ENCODE measurements at regions not wholly inside any gene's neighbourhood (a gene's known extent, or its start where the extent isn't known, plus 50 kb on each side); places are given as distances from the start of the nearest gene placed in this dataset.

GRCh38 chr13:48904668-48905290, 70.9 kb upstream of the FNDC3A start:
- WGBS: 100% methylated on average over 2 of the region's 2 CpGs
- Histone ChIP-seq H3K27ac (ENCODE audit: low read depth in 1 of 2, low read length in 1 of 2) (no peak overlapping the region), H3K27me3 (ENCODE audit: control insufficient read depth in 2 of 2, insufficient read depth in 1 of 2, low read length in 1 of 2) (no peaks in the 10 kb centered on the region)

GRCh38 chr13:48906200-48906599, 69.5 kb upstream of the FNDC3A start:
- WGBS: 97% methylated on average over 6 of the region's 6 CpGs
- Histone ChIP-seq H3K36me3 (ENCODE audit: control insufficient read depth in 2 of 2, insufficient read depth in 2 of 2, low read length in 1 of 2) (no peaks in the 10 kb centered on the region), H3K27ac (ENCODE audit: low read depth in 1 of 2, low read length in 1 of 2) (no peak overlapping the region), H3K27me3 (ENCODE audit: control insufficient read depth in 2 of 2, insufficient read depth in 1 of 2, low read length in 1 of 2) (no peaks in the 10 kb centered on the region), H3K9me3 (ENCODE audit: control insufficient read depth in 2 of 2, insufficient read depth in 1 of 2, low read length in 1 of 2) (no peaks in the 10 kb centered on the region), H3K4me1 (ENCODE audit: control insufficient read depth in 2 of 2, insufficient read depth in 2 of 2, low read length in 2 of 2) (no peaks in the 10 kb centered on the region), H3K4me3 (ENCODE audit: low read length in 2 of 2) (no peak overlapping the region)
- no peak for DNase-seq (ENCODE audit: low read depth in 6 of 9, low spot score in 9 of 9)

More at GRCh38 chr13:48904668-48905290, 70.9 kb upstream of the FNDC3A start:
- Histone ChIP-seq H3K36me3 (ENCODE audit: control insufficient read depth in 2 of 2, insufficient read depth in 2 of 2, low read length in 1 of 2) (no peaks in the 10 kb centered on the region), H3K4me1 (ENCODE audit: control insufficient read depth in 2 of 2, insufficient read depth in 2 of 2, low read length in 2 of 2) (no peaks in the 10 kb centered on the region), H3K4me3 (ENCODE audit: low read length in 2 of 2) (no peak overlapping the region), H3K9me3 (ENCODE audit: control insufficient read depth in 2 of 2, insufficient read depth in 1 of 2, low read length in 1 of 2) (no peaks in the 10 kb centered on the region)
- no peak for DNase-seq (ENCODE audit: low read depth in 6 of 9, low spot score in 9 of 9)

GRCh38 chr13:48908381-48909055, 67.2 kb upstream of the FNDC3A start:
- H3K4me1 ChIP-seq (ENCODE audit: control insufficient read depth in 2 of 2, insufficient read depth in 2 of 2, low read length in 2 of 2): no peaks in the 10 kb centered on the region
- no peak for DNase-seq (ENCODE audit: low read depth in 6 of 9, low spot score in 9 of 9)
- H3K36me3 ChIP-seq (ENCODE audit: control insufficient read depth in 2 of 2, insufficient read depth in 2 of 2, low read length in 1 of 2): no peaks in the 10 kb centered on the region
- no peak overlapping the region for H3K4me3 ChIP-seq (ENCODE audit: low read length in 2 of 2)
- no peak overlapping the region for H3K27ac ChIP-seq (ENCODE audit: low read depth in 1 of 2, low read length in 1 of 2)
- H3K27me3 ChIP-seq (ENCODE audit: control insufficient read depth in 2 of 2, insufficient read depth in 1 of 2, low read length in 1 of 2): no peaks in the 10 kb centered on the region
- WGBS: 98% methylated on average over 2 of the region's 2 CpGs
- H3K9me3 ChIP-seq (ENCODE audit: control insufficient read depth in 2 of 2, insufficient read depth in 1 of 2, low read length in 1 of 2): no peaks in the 10 kb centered on the region

- Histone ChIP-seq H3K27ac (ENCODE audit: low read depth in 1 of 2, low read length in 1 of 2) (no peak overlapping the region), H3K27me3 (ENCODE audit: control insufficient read depth in 2 of 2, insufficient read depth in 1 of 2, low read length in 1 of 2) (no peaks in the 10 kb centered on the region), H3K36me3 (ENCODE audit: control insufficient read depth in 2 of 2, insufficient read depth in 2 of 2, low read length in 1 of 2) (no peaks in the 10 kb centered on the region), H3K9me3 (ENCODE audit: control insufficient read depth in 2 of 2, insufficient read depth in 1 of 2, low read length in 1 of 2) (no peaks in the 10 kb centered on the region), H3K4me3 (ENCODE audit: low read length in 2 of 2) (no peak overlapping the region), H3K4me1 (ENCODE audit: control insufficient read depth in 2 of 2, insufficient read depth in 2 of 2, low read length in 2 of 2) (no peaks in the 10 kb centered on the region)
- DNase-seq (ENCODE audit: low read depth in 6 of 9, low spot score in 9 of 9): no peak
- WGBS: 97% methylated on average over 2 of the region's 2 CpGs
These were observed 66.7 kb upstream of the FNDC3A start for GRCh38 chr13:48909056-48909389.

GRCh38 chr13:48910686-48911085, 65.0 kb upstream of the FNDC3A start:
- no peak overlapping the region for H3K27ac ChIP-seq (ENCODE audit: low read depth in 1 of 2, low read length in 1 of 2)
- 49% methylated on average over 2 of the region's 2 CpGs for WGBS
- no peaks in the 10 kb centered on the region for H3K27me3 ChIP-seq (ENCODE audit: control insufficient read depth in 2 of 2, insufficient read depth in 1 of 2, low read length in 1 of 2)
- DNase-seq (ENCODE audit: low read depth in 6 of 9, low spot score in 9 of 9): no peak
- H3K4me3 ChIP-seq (ENCODE audit: low read length in 2 of 2): no peak overlapping the region
- no peaks in the 10 kb centered on the region for H3K36me3 ChIP-seq (ENCODE audit: control insufficient read depth in 2 of 2, insufficient read depth in 2 of 2, low read length in 1 of 2)
- H3K9me3 ChIP-seq (ENCODE audit: control insufficient read depth in 2 of 2, insufficient read depth in 1 of 2, low read length in 1 of 2): no peaks in the 10 kb centered on the region
- H3K4me1 ChIP-seq (ENCODE audit: control insufficient read depth in 2 of 2, insufficient read depth in 2 of 2, low read length in 2 of 2): no peaks in the 10 kb centered on the region

GRCh38 chr13:48919751-48920150, 56.0 kb upstream of the FNDC3A start:
- Histone ChIP-seq H3K9me3 (ENCODE audit: control insufficient read depth in 2 of 2, insufficient read depth in 1 of 2, low read length in 1 of 2) (no peaks in the 10 kb centered on the region), H3K4me1 (ENCODE audit: control insufficient read depth in 2 of 2, insufficient read depth in 2 of 2, low read length in 2 of 2) (no peaks in the 10 kb centered on the region), H3K27me3 (ENCODE audit: control insufficient read depth in 2 of 2, insufficient read depth in 1 of 2, low read length in 1 of 2) (no peaks in the 10 kb centered on the region), H3K27ac (ENCODE audit: low read depth in 1 of 2, low read length in 1 of 2) (no peak overlapping the region), H3K36me3 (ENCODE audit: control insufficient read depth in 2 of 2, insufficient read depth in 2 of 2, low read length in 1 of 2) (no peaks in the 10 kb centered on the region), H3K4me3 (ENCODE audit: low read length in 2 of 2) (no peak overlapping the region)
- DNase-seq (ENCODE audit: low read depth in 6 of 9, low spot score in 9 of 9): no peak
- 84% methylated on average over 1 of the region's 1 CpG for WGBS

- no peak for DNase-seq (ENCODE audit: low read depth in 6 of 9, low spot score in 9 of 9)
- 97% methylated on average over 6 of the region's 6 CpGs for WGBS
- H3K27ac ChIP-seq (ENCODE audit: low read depth in 1 of 2, low read length in 1 of 2): no peak overlapping the region
- H3K4me3 ChIP-seq (ENCODE audit: low read length in 2 of 2): no peak overlapping the region
- H3K36me3 ChIP-seq (ENCODE audit: control insufficient read depth in 2 of 2, insufficient read depth in 2 of 2, low read length in 1 of 2): no peaks in the 10 kb centered on the region
- H3K4me1 ChIP-seq (ENCODE audit: control insufficient read depth in 2 of 2, insufficient read depth in 2 of 2, low read length in 2 of 2): no peaks in the 10 kb centered on the region
- H3K9me3 ChIP-seq (ENCODE audit: control insufficient read depth in 2 of 2, insufficient read depth in 1 of 2, low read length in 1 of 2): no peaks in the 10 kb centered on the region
- H3K27me3 ChIP-seq (ENCODE audit: control insufficient read depth in 2 of 2, insufficient read depth in 1 of 2, low read length in 1 of 2): no peaks in the 10 kb centered on the region
These were observed 55.0 kb upstream of the FNDC3A start for GRCh38 chr13:48920730-48921129.

- Histone ChIP-seq H3K27me3 (ENCODE audit: control insufficient read depth in 2 of 2, insufficient read depth in 1 of 2, low read length in 1 of 2) (no peaks in the 10 kb centered on the region), H3K9me3 (ENCODE audit: control insufficient read depth in 2 of 2, insufficient read depth in 1 of 2, low read length in 1 of 2) (no peaks in the 10 kb centered on the region), H3K4me1 (ENCODE audit: control insufficient read depth in 2 of 2, insufficient read depth in 2 of 2, low read length in 2 of 2) (no peaks in the 10 kb centered on the region), H3K36me3 (ENCODE audit: control insufficient read depth in 2 of 2, insufficient read depth in 2 of 2, low read length in 1 of 2) (no peaks in the 10 kb centered on the region), H3K27ac (ENCODE audit: low read depth in 1 of 2, low read length in 1 of 2) (no peak overlapping the region), H3K4me3 (ENCODE audit: low read length in 2 of 2) (no peak overlapping the region)
- no peak for DNase-seq (ENCODE audit: low read depth in 6 of 9, low spot score in 9 of 9)
- 100% methylated on average over 1 of the region's 1 CpG for WGBS
These were observed 52.3 kb upstream of the FNDC3A start for GRCh38 chr13:48923376-48923775.

- no peaks in the 10 kb centered on the region for H3K36me3 ChIP-seq (ENCODE audit: control insufficient read depth in 2 of 2, insufficient read depth in 2 of 2, low read length in 1 of 2)
These were observed 50.7 kb upstream of the FNDC3A start for GRCh38 chr13:48925001-48925400.

More at GRCh38 chr13:48925001-48925400, 50.7 kb upstream of the FNDC3A start:
- Histone ChIP-seq H3K4me1 (ENCODE audit: control insufficient read depth in 2 of 2, insufficient read depth in 2 of 2, low read length in 2 of 2) (no peaks in the 10 kb centered on the region), H3K27ac (ENCODE audit: low read depth in 1 of 2, low read length in 1 of 2) (no peak overlapping the region), H3K9me3 (ENCODE audit: control insufficient read depth in 2 of 2, insufficient read depth in 1 of 2, low read length in 1 of 2) (no peaks in the 10 kb centered on the region), H3K4me3 (ENCODE audit: low read length in 2 of 2) (no peak overlapping the region), H3K27me3 (ENCODE audit: control insufficient read depth in 2 of 2, insufficient read depth in 1 of 2, low read length in 1 of 2) (no peaks in the 10 kb centered on the region)
- DNase-seq (ENCODE audit: low read depth in 6 of 9, low spot score in 9 of 9): no peak
- 100% methylated on average over 2 of the region's 2 CpGs for WGBS
